GM12891 (cell line): ENCODE measurements at regions not wholly inside any gene's neighbourhood (a gene's known extent, or its start where the extent isn't known, plus 50 kb on each side); places are given as distances from the start of the nearest gene placed in this dataset.

ENCODE experiments used
- PAX5 ChIP-seq: IDR thresholded peaks from 2 replicates; pipeline ENCODE4 v1.6.1; 2011; ENCODE audit warnings: low read length, moderate library complexity, mild to moderate bottlenecking; ENCODE audit not compliant: insufficient read depth, severe bottlenecking
- POLR2A ChIP-seq: IDR thresholded peaks from 2 replicates; pipeline ENCODE4 v1.6.1; 2011; ENCODE audit warnings: low read depth, low read length, control low read depth
- POLR2AphosphoS5 ChIP-seq: IDR thresholded peaks from 2 replicates; pipeline ENCODE4 v1.6.1; 2011; ENCODE audit warnings: low read depth, low read length, control low read depth
- TAF1 ChIP-seq: IDR thresholded peaks from 2 replicates; pipeline ENCODE4 v1.6.1; 2011; ENCODE audit warnings: low read depth, low read length, control low read depth

GRCh38 chr21:35562876-35563275 is 497.4 kb downstream of the SETD4 start:
- no peak for TF ChIP-seq TAF1
- no peak for TF ChIP-seq POLR2A
- no peak for TF ChIP-seq PAX5
- no peak for TF ChIP-seq POLR2AphosphoS5
